Panc1 (cell line): ENCODE measurements at regions not wholly inside any gene's neighbourhood (a gene's known extent, or its start where the extent isn't known, plus 50 kb on each side); places are given as distances from the start of the nearest gene placed in this dataset.

Experiments
- ATAC-seq: fragments of 200-7000 bp; cut with Tn5 transposase; 2 replicates; pipeline ENCODE4 v1.9.1; 2020; ENCODE audit warnings: mild to moderate bottlenecking, moderate library complexity
- BruUV-seq: library from RNA; stranded (reverse); fragments of 400-500 nt; replicated peaks from 2 replicates; lab custom pipeline; 2021; lab: Mats Ljungman, UMichigan
- CTCF ChIA-PET: fragments of 300-600 bp; sonication (Branson Sonifier 250); formaldehyde crosslinking; loops from one replicate; lab custom pipeline; 2022; ENCODE audit warnings: antibody characterized with exemption; lab: Charles Lee
- POLR2A ChIA-PET: fragments of 300-600 bp; sonication (Branson Sonifier 250); formaldehyde crosslinking; loops from one replicate; lab custom pipeline; 2022; ENCODE audit warnings: antibody characterized with exemption; lab: Charles Lee
- DNase-seq: peaks from one replicate; pipeline ENCODE4 v3.0.0-alpha.2; 2010; ENCODE audit warnings: low read depth, low spot score
- H3K27ac ChIP-seq: 2 replicates; pipeline ENCODE4 v1.5.1; 2011; ENCODE audit warnings: mild to moderate bottlenecking, low read length, inconsistent platforms
- H3K27me3 ChIP-seq: fragments of 200-500 bp; sonication (Bioruptor generic); 2 replicates; pipeline ENCODE4 v1.6.0; 2014; ENCODE audit warnings: low read length, inconsistent platforms; ENCODE audit not compliant: control insufficient read depth, insufficient read depth
- H3K36me3 ChIP-seq: fragments of 200-500 bp; sonication (Bioruptor generic); 2 replicates; pipeline ENCODE4 v1.5.1; 2014; ENCODE audit warnings: inconsistent platforms, mild to moderate bottlenecking, low read length, moderate library complexity; ENCODE audit not compliant: control insufficient read depth, insufficient read depth
- H3K4me1 ChIP-seq: 2 replicates; pipeline ENCODE4 v1.5.1; 2011; ENCODE audit warnings: inconsistent platforms, mild to moderate bottlenecking, low read length, moderate library complexity; ENCODE audit not compliant: control insufficient read depth, insufficient read depth
- H3K4me3 ChIP-seq, 2 experiments: 2 replicates each; pipeline ENCODE4 v1.5.1; 2011 to 2012; ENCODE audit warnings: low read depth in 2 of 2, low read length in 2 of 2, mild to moderate bottlenecking in 2 of 2, inconsistent platforms in 1 of 2, moderate library complexity in 1 of 2
- H3K9me3 ChIP-seq: fragments of 200-500 bp; sonication (Bioruptor generic); 2 replicates; pipeline ENCODE4 v1.5.1; 2014; ENCODE audit warnings: low read depth, mild to moderate bottlenecking, inconsistent platforms, low read length, moderate library complexity; ENCODE audit not compliant: control insufficient read depth, insufficient read depth
- CTCF ChIP-seq: fragments of 450-650 bp; IDR thresholded peaks from 2 replicates; pipeline ENCODE4 v1.5.1; 2017; ENCODE audit warnings: mild to moderate bottlenecking
- POLR2AphosphoS5 ChIP-seq: IDR thresholded peaks from 2 replicates; pipeline ENCODE4 v1.6.1; 2012; ENCODE audit warnings: mild to moderate bottlenecking, low read depth, low read length, moderate library complexity
- SIN3A ChIP-seq: IDR thresholded peaks from 2 replicates; pipeline ENCODE4 v1.6.1; 2012; ENCODE audit warnings: low read depth, mild to moderate bottlenecking, low read length, moderate library complexity, borderline replicate concordance; ENCODE audit not compliant: insufficient read depth
- TCF7L2 ChIP-seq: IDR thresholded peaks from 2 replicates; pipeline ENCODE4 v1.6.1; 2011; ENCODE audit warnings: mild to moderate bottlenecking, low read depth, low read length, inconsistent platforms
- in situ Hi-C: cut with HindIII; loops from 2 replicates; pipeline ENCODE4 v1.10.0; 2016; ENCODE audit warnings: low sequenced_read_pairs, low pct_unique_long_range_greater_than_20kb
- intact Hi-C: fragments of 100-400 bp; cut with micrococcal nuclease; formaldehyde crosslinking; loops from one replicate; pipeline ENCODE4 v1.10.0; 2022; ENCODE audit not compliant: unreplicated experiment
- TF ChIP-seq, protein P1 (sequence below), 2 experiments: IDR thresholded peaks; 2 replicates each; pipeline ENCODE4 v1.6.1; 2011 to 2012; ENCODE audit warnings: low read depth in 2 of 2, control low read depth in 1 of 2, low read length in 1 of 2, mild to moderate bottlenecking in 1 of 2, moderate library complexity in 1 of 2; ENCODE audit not compliant: insufficient read depth in 1 of 2

DNA sequence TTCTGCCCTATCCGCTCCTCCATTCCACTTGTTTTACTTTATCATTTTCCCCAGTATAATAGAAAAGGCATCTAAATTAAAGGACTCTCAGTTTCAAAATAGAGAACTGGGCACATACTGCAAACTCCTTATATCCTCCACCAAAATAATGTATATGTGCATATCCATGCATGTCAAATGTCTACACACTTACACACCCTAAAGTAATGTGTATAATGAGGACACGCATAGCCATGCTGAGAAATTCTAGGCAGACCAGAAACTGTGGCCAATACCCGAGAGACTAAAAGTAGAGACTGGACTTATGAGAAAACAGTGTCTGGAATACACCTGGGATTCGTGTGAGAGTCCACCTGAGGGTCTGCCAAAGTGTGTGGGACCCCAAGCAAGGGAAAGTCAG, 183.5 kb downstream of the CWF19L2 start:
- Histone ChIP-seq H3K36me3 (no peaks in the 10 kb centered on the region), H3K9me3 (no peaks in the 10 kb centered on the region), H3K4me1 (no peaks in the 10 kb centered on the region), H3K27ac (no peak overlapping the region), H3K4me3 (no peak overlapping the region), H3K27me3 (peaks cover 6% of the 10 kb centered on the region)
- ATAC-seq: no peak
- ChIA-PET POLR2A (no interaction called here), CTCF (no interaction called here)
- DNase-seq: no peak
- BruUV-seq: no TSS peak
- TF ChIP-seq CTCF: no peak
- no peak for TF ChIP-seq SIN3A
- no peak for TF ChIP-seq TCF7L2
- no peak for TF ChIP-seq POLR2AphosphoS5
- TF ChIP-seq, protein P1, sequence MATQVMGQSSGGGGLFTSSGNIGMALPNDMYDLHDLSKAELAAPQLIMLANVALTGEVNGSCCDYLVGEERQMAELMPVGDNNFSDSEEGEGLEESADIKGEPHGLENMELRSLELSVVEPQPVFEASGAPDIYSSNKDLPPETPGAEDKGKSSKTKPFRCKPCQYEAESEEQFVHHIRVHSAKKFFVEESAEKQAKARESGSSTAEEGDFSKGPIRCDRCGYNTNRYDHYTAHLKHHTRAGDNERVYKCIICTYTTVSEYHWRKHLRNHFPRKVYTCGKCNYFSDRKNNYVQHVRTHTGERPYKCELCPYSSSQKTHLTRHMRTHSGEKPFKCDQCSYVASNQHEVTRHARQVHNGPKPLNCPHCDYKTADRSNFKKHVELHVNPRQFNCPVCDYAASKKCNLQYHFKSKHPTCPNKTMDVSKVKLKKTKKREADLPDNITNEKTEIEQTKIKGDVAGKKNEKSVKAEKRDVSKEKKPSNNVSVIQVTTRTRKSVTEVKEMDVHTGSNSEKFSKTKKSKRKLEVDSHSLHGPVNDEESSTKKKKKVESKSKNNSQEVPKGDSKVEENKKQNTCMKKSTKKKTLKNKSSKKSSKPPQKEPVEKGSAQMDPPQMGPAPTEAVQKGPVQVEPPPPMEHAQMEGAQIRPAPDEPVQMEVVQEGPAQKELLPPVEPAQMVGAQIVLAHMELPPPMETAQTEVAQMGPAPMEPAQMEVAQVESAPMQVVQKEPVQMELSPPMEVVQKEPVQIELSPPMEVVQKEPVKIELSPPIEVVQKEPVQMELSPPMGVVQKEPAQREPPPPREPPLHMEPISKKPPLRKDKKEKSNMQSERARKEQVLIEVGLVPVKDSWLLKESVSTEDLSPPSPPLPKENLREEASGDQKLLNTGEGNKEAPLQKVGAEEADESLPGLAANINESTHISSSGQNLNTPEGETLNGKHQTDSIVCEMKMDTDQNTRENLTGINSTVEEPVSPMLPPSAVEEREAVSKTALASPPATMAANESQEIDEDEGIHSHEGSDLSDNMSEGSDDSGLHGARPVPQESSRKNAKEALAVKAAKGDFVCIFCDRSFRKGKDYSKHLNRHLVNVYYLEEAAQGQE (IDR thresholded peaks at IDR 0.05; ENCODE audit: insufficient read depth in 1 of 2, low read depth in 2 of 2, low read length in 1 of 2): no peak
- intact Hi-C loops: no loop called here
- in situ Hi-C loops: no loop called here

GRCh38 chr11:107272561-107272960, 185.1 kb downstream of the CWF19L2 start:
- no peaks in the 10 kb centered on the region for H3K9me3 ChIP-seq
- CTCF ChIA-PET: no interaction called here

More at GRCh38 chr11:107272561-107272960, 185.1 kb downstream of the CWF19L2 start:
- POLR2A ChIA-PET: no interaction called here
- ATAC-seq (no peak), DNase-seq (no peak)
- Histone ChIP-seq H3K4me1 (no peaks in the 10 kb centered on the region), H3K4me3 (no peak overlapping the region), H3K36me3 (no peaks in the 10 kb centered on the region), H3K27me3 (peaks cover 6% of the 10 kb centered on the region), H3K27ac (no peak overlapping the region)
- in situ Hi-C loops (no loop called here), intact Hi-C loops (no loop called here)
- TF ChIP-seq TCF7L2 (no peak), POLR2AphosphoS5 (no peak), SIN3A (no peak), CTCF (no peak)
- TF ChIP-seq, protein P1 (IDR thresholded peaks at IDR 0.05; ENCODE audit: insufficient read depth in 1 of 2, low read depth in 2 of 2, low read length in 1 of 2): no peak
- no TSS peak for BruUV-seq
